GM19328 (cell line): ENCODE measurements at regions not wholly inside any gene's neighbourhood (a gene's known extent, or its start where the extent isn't known, plus 50 kb on each side); places are given as distances from the start of the nearest gene placed in this dataset.
"Not testable (repeated sequence)": the region's sequence is repeated elsewhere in the genome, so short reads cannot be mapped to it uniquely, and the experiment has no call there.

Experiments used
- ATAC-seq: cut with Tn5 transposase; IDR thresholded peaks from one replicate; pipeline ENCODE4 v1.9.1; 2021; ENCODE audit warnings: mild to moderate bottlenecking, moderate library complexity; ENCODE audit not compliant: unreplicated experiment

GRCh38 chr2:20499387-20499786 is 52.5 kb downstream of the RHOB start:
- ATAC-seq, result no peak

GRCh38 chr2:20501974-20502373 is 55.1 kb downstream of the RHOB start:
- ATAC-seq, result no peak

GRCh38 chr2:20502496-20502895 is 55.6 kb downstream of the RHOB start:
- not testable (repeated sequence) for ATAC-seq

DNA sequence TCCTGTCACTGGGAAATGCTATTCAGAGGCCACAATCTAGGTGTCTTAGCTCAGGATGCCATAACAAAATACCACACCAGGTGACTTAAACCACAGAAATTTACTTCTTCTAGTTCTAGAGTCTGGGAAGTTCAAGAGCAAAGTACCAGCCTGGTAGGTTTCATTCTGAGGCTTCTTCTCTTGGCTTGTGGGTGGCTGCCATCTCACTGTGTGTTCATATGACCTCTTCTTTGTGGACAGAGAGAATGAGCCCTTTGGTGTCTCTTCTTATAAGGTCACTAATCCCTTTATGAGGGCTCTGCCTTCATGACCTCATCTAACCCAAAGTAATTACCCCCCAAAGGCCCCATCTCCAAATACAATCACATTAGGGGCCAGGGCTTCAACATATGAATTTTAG is 57.3 kb downstream of the RHOB start:
- ATAC-seq, result no peak

DNA sequence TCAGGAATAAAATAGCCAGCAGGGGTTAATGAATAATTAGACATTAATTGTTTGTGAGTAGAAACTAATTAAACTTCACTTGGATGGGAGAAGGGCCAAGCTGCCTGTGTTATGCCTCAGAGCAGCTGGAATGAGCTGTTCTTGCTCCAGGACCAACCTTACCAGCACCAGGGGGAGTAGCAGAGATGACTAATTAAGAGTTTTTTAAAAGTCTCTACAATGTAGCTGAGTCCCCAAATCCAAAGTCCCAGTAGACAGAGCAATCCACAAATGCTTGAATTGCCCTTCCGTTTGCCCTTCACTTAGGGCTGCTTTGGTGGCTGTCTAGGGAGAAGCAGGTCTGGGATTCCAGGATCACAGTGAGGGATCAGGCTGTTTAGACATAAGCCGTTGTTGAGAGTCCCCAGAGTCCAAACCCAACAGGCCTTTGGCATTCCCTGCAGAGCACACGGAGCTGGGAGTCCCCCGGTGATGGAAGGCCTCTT is 59.4 kb downstream of the RHOB start:
- ATAC-seq, result no peak

GRCh38 chr2:20507166-20507692 is 60.4 kb downstream of the RHOB start:
- ATAC-seq, result peak; percentile 92

- ATAC-seq, result no peak
Measured at GRCh38 chr2:20507711-20508110, 60.8 kb downstream of the RHOB start.

DNA sequence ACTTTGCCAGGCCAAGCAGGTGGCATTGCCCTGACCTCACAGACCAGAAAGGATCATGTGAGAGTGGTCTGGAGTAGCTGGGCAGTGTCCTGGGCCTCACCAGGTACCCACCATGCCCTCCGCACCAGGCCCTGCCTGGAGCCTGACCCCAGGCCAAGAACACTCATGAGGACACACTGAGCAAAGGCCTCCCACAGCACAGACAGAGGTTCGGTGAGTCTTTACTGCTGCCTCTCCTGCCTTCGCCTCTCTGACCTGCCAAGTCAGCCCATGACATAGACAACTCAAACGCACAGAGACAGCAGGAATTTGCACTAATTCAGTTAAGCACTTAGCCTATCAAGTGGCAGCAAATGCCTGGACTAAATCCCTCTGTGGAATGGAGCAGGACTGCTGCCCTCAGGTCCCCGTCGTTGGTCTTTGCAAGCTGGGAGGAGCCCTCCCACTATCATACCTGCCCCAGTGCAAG is 62.5 kb downstream of the RHOB start:
- ATAC-seq, result no peak

- ATAC-seq, result no peak
Measured at GRCh38 chr2:20509770-20510490, 63.1 kb downstream of the RHOB start.

DNA sequence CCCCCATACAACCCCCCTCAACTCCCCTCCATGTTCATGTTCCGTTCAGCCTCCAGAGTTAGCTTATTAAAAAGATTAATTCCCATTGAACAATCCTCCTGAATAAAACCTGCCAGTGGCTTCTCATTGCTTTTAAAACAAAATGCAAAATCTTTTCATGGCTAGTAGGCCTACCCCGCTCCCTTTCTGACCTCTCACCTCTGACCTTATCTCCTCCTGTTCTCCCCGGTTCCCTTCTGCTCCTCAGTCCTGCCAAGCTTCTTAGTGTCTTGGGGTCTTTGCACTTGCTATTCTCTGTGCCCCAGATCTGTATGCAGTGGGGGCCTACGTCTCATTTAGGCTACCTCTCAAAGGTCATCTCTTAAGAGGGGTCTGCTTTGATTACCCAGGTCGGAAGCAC is 64.3 kb downstream of the RHOB start:
- ATAC-seq, result no peak

DNA sequence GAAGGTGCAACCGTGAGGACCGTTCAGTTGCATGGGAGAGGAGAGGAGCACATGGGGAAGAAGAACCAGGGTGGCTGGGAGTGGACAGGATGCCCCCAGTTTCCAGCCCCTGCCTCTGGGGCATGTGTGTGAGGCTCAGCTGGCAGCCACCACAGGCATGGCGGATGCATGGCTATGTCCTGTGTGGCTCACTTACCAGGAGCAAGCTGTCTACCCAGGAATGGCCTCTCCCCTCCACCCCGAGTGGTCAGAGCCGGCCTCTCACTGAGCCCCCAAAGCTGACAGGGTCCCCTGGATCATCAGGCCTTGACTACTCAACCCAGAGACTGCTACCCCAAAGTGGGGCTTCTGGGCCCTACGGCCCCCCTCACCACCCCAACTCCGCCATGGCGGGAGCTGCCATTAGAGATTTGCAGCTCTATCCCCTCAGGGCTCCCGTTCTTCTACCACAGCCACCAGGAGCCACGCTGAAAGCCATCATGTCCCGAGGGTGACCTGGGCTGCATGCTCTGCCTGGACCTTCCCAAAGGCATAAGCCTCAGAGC is 65.3 kb downstream of the RHOB start:
- no peak for ATAC-seq

GRCh38 chr2:20513946-20514345 is 67.1 kb downstream of the RHOB start:
- ATAC-seq, result no peak

GRCh38 chr2:20514596-20515269 is 67.9 kb downstream of the RHOB start:
- ATAC-seq, result no peak

DNA sequence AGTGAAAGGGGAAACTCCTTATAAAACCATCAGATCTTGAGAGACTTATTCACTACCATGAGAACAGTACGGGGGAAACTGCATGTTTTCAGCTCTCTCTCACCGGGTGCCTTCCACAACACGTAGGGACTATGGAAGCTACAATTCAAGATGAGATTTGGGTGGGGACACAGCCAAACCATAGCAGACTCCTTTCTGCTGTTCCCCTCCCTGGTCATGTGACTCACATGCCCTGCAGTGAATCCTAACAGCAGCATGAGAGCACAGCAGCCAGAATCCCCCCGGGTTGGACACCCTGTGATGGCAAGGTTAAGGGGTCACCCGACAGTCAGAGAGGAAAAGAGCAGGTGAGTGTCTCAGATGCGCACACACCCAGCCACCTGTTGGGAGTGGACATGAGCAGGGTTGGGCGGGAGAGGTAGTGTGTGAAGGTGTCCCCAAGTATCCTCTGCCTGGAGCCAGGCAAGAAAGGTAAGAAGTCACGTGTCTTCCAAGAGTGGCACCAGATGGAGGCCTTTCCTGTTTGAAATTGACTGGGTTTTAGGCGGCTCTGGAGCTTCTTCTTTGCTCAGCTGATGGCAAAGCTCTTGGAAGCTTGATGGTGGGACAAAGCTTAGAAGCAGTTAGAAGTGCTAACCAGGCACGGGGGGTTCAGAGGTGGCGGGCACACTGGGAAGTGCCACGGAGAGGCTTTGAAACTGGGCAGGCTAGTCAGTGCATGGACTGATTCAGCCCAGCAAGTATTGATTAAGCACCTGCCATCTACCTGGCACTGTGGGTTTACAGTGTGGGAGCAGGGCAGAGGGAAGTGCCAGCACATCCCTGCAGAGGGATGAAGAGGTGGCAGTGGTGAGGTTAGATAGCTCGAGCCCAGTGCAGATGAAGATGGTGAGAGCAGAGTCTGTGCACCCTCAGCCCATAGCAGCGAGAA is 68.7 kb downstream of the RHOB start:
- ATAC-seq, result no peak

GRCh38 chr2:20516291-20516645 is 69.4 kb downstream of the RHOB start:
- no peak for ATAC-seq

DNA sequence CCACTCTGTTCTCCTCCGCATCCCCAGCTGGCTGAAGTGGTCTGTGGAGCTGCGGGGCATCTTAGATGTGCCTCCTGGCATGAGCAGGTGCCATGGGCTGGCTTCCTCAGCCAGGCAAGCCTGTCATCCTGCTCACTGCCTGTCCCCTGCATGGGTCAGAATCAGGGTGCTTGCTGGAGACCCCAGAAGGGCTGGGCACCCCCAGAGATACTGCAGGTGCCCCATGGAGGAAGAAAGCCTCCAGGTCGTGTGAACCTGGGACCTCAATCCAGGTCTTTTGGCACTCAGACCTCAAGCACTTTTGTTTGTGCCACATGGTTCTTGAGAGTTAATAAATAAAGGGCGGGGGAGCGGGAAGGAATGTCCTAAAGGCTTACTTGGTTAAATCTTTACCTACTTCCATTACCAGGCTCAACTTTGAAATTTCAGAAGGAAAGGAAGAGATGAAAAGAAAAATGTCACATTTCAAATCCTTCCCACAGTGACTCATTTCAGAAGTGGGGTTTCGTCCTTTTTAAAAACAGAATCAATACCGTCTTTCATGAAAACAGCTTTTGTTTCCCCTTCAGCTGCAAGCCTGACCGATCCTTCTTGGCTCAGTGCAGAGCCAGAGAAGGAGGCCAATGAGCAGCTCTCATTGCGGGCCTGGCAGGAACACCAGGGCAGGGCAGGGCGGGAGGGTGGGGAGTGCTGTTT is 69.9 kb downstream of the RHOB start:
- peak; percentile 79 for ATAC-seq

DNA sequence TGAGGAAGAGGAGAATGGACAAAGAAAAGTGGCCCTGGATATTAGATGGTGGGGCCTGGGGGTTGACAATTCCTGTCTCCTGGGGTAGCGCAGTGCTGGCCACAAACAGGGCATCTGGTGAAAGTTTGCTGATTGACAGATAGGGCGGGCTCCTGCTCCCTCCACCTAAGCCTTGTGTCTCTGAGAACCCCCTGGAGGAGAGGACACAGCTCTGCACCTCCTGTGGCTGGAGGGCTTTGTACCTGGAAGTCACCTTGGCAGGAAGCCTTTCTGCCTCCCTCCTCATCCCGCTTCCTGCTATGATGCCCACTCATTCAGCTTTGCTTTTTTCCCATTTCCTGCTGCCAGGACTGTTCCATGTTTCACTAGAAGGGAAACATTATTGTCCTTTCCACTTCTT is 72.4 kb downstream of the RHOB start:
- no peak for ATAC-seq

DNA sequence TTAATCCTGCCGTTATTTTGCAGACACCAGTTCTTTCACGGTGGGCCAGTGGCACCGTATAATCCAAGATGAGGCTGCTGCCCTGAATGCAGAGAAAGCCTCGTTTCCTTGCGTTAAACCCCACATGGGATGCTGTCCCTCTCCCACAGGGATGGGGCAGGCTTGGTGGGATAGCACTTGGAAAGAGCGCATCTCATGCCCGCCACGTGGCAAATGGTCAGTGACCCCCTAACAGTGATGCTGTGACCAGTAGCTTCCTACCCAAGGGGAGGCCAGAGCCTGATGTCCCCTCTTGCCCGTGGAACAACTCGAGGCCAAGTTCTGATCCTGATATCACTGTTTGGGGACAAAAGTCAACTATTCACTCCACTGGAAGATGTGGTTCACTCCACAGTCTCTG is 73.3 kb downstream of the RHOB start:
- no peak for ATAC-seq

DNA sequence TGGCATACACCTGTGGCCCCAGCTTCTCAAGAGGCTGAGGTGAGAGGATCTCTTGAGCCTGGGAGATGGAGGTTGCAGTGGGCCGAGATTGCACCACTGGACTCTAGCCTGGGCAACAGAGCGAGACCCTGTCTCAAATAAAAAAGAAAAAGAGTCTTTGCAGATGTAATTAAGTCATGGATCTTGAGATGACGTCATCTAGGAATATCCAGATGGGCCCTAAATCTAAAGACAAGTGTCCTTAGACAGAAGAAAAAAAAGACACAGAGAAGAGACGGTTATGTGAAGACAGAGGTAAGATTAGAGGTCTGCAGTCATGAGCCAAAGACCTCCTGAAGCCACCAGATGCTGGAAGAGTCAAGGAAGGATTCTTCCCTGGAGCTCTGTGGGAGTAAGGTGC is 74.3 kb downstream of the RHOB start:
- no peak for ATAC-seq

DNA sequence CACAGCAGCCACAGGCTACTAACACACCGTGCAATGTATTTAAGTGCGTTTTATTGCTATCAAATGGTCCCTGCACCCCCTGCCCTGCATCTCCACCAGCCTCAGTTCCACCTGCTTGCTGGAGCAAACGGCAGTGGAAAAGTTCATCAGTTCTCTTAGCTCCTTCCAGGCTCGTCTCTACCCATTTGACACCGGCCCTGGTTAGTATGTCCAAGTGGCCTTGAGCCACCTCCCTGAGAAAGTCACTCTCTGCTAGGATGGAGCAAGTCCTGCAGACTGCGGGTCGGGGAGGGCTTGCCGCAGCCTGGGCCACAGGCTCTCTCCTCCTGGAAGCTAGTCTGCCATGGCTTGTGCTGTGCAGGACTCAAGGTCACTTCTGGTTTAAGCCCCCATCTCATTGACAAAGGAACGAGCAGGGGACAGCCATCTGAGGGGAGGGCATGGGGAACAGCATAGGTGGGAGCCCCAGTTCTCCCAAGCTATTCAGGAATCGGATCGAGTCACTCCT is 74.9 kb downstream of the RHOB start:
- ATAC-seq, result no peak
